ENCODE measurements at regions not wholly inside any gene's neighbourhood (a gene's known extent, or its start where the extent isn't known, plus 50 kb on each side); places are given as distances from the start of the nearest gene placed in this dataset.

DNA sequence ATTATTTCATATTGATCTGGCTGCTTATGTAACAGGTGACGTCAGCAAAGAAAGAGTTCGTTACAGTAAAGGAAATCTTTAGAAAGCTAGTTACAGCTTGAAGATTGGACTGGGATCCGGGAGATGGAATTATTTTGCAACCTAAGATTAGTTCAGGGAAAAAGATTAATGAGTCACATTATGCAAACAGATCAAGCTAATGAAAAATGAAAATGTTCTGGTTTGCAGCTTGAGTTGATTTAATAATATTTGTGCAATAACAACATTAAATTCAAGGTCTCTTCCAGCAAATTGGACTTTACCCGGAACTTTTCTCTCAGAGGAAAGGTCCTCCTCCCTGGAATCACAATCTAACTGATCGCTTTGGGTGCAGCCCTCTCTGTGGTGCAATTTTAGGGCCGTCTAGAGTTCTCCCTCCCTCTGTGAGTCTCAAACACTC, 119.5 kb downstream of the OTUD1 start:
- TF ChIP-seq, protein P1, sequence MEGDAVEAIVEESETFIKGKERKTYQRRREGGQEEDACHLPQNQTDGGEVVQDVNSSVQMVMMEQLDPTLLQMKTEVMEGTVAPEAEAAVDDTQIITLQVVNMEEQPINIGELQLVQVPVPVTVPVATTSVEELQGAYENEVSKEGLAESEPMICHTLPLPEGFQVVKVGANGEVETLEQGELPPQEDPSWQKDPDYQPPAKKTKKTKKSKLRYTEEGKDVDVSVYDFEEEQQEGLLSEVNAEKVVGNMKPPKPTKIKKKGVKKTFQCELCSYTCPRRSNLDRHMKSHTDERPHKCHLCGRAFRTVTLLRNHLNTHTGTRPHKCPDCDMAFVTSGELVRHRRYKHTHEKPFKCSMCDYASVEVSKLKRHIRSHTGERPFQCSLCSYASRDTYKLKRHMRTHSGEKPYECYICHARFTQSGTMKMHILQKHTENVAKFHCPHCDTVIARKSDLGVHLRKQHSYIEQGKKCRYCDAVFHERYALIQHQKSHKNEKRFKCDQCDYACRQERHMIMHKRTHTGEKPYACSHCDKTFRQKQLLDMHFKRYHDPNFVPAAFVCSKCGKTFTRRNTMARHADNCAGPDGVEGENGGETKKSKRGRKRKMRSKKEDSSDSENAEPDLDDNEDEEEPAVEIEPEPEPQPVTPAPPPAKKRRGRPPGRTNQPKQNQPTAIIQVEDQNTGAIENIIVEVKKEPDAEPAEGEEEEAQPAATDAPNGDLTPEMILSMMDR (IDR thresholded peaks at IDR 0.05), result no peak
- TF ChIP-seq POLR2AphosphoS5 (IDR thresholded peaks at IDR 0.05) (peak in 1 of 3 donors; percentile 12), POLR2A (IDR thresholded peaks at IDR 0.05) (no peak)
